HG03060 (cell line): ENCODE measurements at regions not wholly inside any gene's neighbourhood (a gene's known extent, or its start where the extent isn't known, plus 50 kb on each side); places are given as distances from the start of the nearest gene placed in this dataset.
"Not testable (repeated sequence)": the region's sequence is repeated elsewhere in the genome, so short reads cannot be mapped to it uniquely, and the experiment has no call there.

Experiments used
- ATAC-seq: cut with Tn5 transposase; IDR thresholded peaks from one replicate; pipeline ENCODE4 v1.9.1; 2021; ENCODE audit warnings: low read depth, moderate number of reproducible peaks; ENCODE audit not compliant: unreplicated experiment

GRCh38 chr3:82001276-82001923 lies 240.0 kb upstream of the GBE1 start:
- no peak for ATAC-seq

DNA sequence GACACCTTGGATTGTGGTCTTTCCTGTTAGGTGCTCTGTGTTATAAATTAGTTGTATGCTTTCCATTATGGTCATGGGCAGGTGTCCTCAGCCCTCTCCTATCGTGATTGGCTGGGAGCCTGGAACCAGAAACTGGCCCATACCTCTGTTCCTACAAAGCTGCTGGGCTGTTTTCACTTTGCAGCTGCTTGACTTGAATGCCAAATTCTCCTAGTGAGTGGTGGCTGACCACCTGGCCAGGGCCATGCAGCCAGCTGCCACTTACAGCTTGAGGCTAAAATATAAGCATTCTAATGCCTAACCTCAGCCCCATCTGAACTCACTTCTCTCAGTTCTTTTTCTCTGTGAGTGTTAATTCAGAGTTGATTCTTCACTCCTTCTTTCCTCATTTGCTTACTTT lies 239.3 kb upstream of the GBE1 start:
- no peak for ATAC-seq

DNA sequence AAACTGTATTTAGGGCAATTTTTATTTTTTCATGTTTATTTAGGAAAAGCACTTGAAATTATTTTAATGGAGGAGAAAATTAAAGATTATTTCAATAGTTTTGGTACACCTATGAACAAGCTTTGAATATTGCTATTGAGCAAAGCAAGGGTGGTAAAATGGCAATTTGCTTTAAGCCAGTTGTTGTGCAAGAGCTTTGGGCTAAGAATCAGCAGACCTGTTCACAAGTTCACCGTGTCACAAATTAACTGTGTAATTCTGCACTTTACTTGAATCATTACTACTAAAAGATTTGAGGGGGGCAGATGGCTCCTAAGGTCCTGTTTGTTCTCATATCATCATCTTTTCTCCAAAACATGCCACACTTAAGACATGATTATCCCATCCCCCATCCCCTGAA lies 238.9 kb upstream of the GBE1 start:
- ATAC-seq: no peak

- no peak for ATAC-seq
Measured at GRCh38 chr3:81998907-81999306, 237.5 kb upstream of the GBE1 start.

GRCh38 chr3:81998139-81998755 lies 236.8 kb upstream of the GBE1 start:
- ATAC-seq: no peak

GRCh38 chr3:81997390-81997789 lies 235.9 kb upstream of the GBE1 start:
- no peak for ATAC-seq

- ATAC-seq: no peak
Measured at GRCh38 chr3:81995329-81995728, 233.9 kb upstream of the GBE1 start.

- ATAC-seq: no peak
Measured at GRCh38 chr3:81989758-81990157, 228.3 kb upstream of the GBE1 start.

- ATAC-seq: no peak
Measured at GRCh38 chr3:81989274-81989673, 227.8 kb upstream of the GBE1 start.

- not testable (repeated sequence) for ATAC-seq
Measured at GRCh38 chr3:81987412-81987811, 226.0 kb upstream of the GBE1 start.

GRCh38 chr3:81985996-81986723 lies 224.7 kb upstream of the GBE1 start:
- ATAC-seq: no peak

DNA sequence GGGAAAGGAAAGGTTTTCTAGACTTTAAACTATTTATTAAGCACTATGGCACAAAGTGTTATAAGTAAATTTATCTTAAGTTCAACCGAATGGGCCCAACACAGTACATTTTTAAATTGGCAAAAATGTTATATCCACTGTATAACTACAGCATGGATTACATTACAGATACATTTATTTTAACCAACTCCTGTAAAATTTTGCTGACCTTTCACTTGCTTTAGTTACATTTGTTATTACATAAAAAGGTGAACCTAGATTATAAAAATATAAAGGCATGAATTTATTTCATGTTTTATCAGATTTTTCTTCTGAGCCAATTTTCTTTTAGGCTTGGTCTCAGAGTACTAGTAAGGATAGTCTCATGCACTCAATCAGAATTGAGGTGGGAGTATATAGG lies 221.9 kb upstream of the GBE1 start:
- ATAC-seq: no peak

GRCh38 chr3:81980596-81981494 lies 219.4 kb upstream of the GBE1 start:
- no peak for ATAC-seq

DNA sequence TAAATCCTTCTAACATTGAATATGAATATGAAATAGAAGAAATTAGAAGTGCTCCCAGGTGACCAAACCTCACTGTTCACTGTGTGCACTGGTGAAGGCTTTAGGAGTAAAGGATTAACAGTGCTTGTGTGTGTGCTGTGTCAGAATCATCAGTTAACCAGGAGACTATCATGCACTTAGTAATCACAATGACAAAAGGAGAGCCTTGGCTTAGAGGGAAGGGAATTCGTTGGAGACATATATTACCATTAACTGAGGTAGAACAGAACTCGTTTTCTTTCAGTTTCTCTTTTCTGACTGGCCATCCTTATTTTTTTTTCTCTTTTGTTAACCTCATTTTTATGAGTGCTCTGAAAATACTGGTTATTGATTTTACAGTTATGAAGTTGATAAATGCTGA lies 213.3 kb upstream of the GBE1 start:
- ATAC-seq: no peak

GRCh38 chr3:81968658-81969057 lies 207.2 kb upstream of the GBE1 start:
- ATAC-seq: no peak

DNA sequence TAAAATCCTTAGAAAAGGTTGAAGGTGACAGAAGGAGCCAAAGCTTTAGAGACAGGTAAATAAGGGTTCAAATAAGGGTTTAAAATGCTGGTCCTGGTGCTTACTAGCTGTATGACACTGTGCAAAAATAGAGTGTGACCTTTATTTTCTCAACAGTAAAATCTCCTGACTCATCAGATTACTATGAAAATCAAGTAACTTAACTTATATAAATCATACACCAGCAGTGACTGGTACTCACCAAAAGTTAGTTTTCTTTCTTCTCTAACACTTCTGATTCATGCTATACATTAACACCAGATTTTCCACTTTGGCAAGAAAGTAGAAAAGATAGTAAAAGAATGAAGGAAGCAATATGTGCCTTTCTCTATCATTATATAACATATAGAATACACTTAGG lies 205.9 kb upstream of the GBE1 start:
- ATAC-seq: no peak

- no peak for ATAC-seq
Measured at GRCh38 chr3:81965696-81966095, 204.3 kb upstream of the GBE1 start.

DNA sequence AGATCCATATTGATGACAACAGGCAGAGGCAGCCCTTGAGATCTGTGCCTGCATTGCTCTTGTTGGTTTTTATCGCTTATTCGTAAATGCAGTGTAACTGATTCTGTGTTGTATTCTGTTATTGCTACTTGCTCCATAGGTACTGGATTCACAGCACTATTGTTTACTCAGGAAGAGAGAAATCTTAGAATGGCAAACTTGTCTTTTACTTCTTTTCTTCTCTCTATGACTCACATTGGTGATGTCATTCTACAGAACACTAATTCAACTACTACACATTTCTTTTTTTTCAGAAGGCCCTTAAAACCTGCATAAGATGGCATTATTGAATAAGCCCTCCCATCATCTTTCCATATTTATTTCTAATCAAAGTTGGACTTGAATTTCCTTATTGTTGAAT lies 201.0 kb upstream of the GBE1 start:
- ATAC-seq: no peak

DNA sequence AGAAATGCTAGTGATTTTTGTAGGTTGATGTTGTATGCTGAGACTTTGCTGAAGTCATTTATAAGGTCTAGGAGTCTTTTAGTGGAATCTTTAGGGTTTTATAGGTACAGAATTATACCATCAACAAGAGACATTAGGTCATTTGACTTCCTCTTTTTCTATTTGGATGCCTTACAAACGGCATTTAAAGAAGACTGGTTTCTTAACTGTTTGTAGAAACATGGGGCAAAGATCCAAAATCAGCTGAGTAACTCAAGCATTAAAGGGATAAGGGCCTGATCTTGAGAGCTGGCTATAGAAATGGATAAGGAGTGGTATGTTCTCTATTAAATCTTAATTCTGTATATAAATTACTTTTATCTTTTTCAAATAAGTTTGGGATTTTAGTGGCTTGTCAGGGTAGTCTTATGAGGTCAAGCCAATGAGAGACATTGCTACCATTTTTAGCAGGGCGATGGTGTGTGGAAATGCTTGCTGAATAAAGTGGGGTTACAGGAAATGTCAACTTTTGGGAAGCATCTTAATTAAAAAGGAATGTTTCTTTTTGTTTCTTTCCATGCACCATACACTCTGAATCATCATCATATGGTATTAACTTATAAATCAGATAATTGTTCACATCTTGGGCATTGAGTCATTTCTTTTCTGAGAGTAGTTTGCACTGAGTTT lies 197.7 kb upstream of the GBE1 start:
- no peak for ATAC-seq

DNA sequence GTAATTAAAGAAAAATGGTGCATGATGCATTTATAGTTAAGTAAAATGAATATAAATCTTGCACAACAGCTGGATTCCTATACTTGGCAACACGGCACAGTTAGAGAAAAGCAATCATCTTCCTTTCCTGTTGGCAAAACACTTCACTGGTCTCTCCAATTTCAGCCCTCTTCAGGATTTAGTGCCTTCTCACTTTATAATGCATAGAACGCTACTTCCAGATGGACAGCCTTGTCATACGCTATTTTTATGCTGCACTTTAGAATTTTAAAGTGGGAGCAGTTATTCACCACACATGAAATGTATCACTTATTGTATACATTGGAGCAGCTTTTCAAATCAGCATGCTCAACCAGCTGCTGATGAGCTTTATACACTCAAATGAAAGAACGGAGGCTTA lies 194.4 kb upstream of the GBE1 start:
- ATAC-seq: no peak
